ENCODE measurements at regions not wholly inside any gene's neighbourhood (a gene's known extent, or its start where the extent isn't known, plus 50 kb on each side); places are given as distances from the start of the nearest gene placed in this dataset.

DNA sequence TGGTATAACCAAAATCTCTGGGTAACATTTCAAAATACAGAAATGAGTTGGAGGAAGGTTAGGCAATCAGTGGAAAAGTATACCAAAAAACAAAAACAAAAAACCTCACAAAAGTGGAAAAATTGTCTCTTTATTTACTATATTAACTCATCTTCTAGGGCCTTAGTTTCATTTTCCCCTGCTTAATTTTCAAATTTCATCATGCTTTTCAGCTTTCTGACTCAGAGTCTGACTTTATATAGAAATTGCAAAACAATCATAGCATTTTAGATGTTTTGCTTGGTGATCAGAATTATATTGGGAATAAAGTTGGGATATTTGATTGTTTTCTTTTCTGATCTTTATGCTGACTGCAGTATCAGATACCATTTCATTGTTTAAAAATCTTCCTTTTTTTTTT, 257.0 kb upstream of the PRR16 start:
- CTCF ChIA-PET: no interaction called here
- intact Hi-C loops (cut with micrococcal nuclease; ENCODE audit: unreplicated experiment): no loop called here
- H3K9me3 ChIP-seq (ENCODE audit: low read depth, low read length, poor library complexity, severe bottlenecking): no peaks in the 10 kb centered on the region

DNA sequence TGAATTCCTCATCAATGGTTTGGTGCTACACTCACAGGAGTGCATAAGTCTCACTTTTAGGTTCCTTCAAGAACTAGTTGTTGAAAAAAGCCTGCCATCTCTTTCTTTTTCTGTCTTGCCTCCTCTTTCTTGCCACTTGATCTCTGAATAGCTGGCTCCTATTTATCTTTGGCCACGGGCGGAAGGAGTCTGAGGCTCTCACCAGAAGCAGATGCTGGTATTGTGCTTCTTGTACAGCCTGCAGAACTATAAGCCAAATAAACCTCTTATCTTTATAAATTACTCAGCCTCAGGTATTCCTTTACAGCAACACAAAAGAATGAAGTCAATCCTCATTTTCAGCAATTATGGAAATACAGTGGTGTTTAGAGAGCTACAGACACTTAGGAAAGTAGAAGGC, 247.1 kb upstream of the PRR16 start:
- intact Hi-C loops (cut with micrococcal nuclease; ENCODE audit: unreplicated experiment): no loop called here
- Histone ChIP-seq H3K27me3 (replicated peaks; ENCODE audit: insufficient read depth, low read depth, low read length, poor library complexity) (no peaks in the 10 kb centered on the region), H3K27ac (ENCODE audit: low read depth, low read length, poor library complexity, severe bottlenecking) (no peak overlapping the region), H3K9me3 (ENCODE audit: low read depth, low read length, poor library complexity, severe bottlenecking) (no peaks in the 10 kb centered on the region), H3K4me3 (ENCODE audit: low read depth, low read length, poor library complexity, severe bottlenecking) (no peak overlapping the region), H3K36me3 (ENCODE audit: insufficient read depth, low read length, poor library complexity, severe bottlenecking) (no peaks in the 10 kb centered on the region), H3K4me1 (ENCODE audit: insufficient read depth, low read length, poor library complexity, severe bottlenecking) (no peaks in the 10 kb centered on the region)
- no peak for TF ChIP-seq EZH2 (IDR thresholded peaks at IDR 0.05; ENCODE audit: borderline replicate concordance, low read depth, low read length, poor library complexity, severe bottlenecking)
- no peak for TF ChIP-seq CTCF (conservative IDR thresholded peaks at IDR 0.05; ENCODE audit: low read depth, low read length)
- POLR2A ChIA-PET (ENCODE audit: low non-redundant PET): no interaction called here
- DNase-seq (ENCODE audit: low spot score): no peak
- no TSS peak for BruUV-seq (replicated peaks)
- CTCF ChIA-PET: no interaction called here

More for the DNA sequence above, 257.0 kb upstream of the PRR16 start:
- POLR2A ChIA-PET (ENCODE audit: low non-redundant PET): no interaction called here
- Histone ChIP-seq H3K36me3 (ENCODE audit: insufficient read depth, low read length, poor library complexity, severe bottlenecking) (no peaks in the 10 kb centered on the region), H3K27ac (ENCODE audit: low read depth, low read length, poor library complexity, severe bottlenecking) (no peak overlapping the region), H3K27me3 (replicated peaks; ENCODE audit: insufficient read depth, low read depth, low read length, poor library complexity) (no peaks in the 10 kb centered on the region), H3K4me3 (ENCODE audit: low read depth, low read length, poor library complexity, severe bottlenecking) (no peak overlapping the region), H3K4me1 (ENCODE audit: insufficient read depth, low read length, poor library complexity, severe bottlenecking) (no peaks in the 10 kb centered on the region)
- no TSS peak for BruUV-seq (replicated peaks)
- TF ChIP-seq CTCF (conservative IDR thresholded peaks at IDR 0.05; ENCODE audit: low read depth, low read length) (no peak), EZH2 (IDR thresholded peaks at IDR 0.05; ENCODE audit: borderline replicate concordance, low read depth, low read length, poor library complexity, severe bottlenecking) (no peak)
- no peak for DNase-seq (ENCODE audit: low spot score)

DNA sequence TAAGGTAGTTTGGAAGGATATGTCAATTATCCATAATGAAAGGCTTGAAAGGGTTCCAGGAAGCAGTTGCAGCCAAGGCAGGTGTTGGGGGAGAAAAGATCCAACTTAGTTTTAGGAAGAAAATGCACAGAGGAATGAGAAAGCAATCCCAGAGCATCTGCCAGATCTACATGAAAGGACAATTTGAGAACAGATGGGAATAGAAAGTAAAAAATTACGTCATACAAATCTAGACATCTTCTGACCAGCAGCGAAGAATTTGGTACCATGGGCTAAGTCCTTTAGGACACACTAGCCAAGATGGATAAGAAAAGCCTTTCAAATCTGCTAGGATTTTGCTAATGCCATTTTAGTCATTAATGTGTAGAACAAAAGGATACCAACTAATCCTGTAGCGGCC, 244.1 kb upstream of the PRR16 start:
- H3K4me3 ChIP-seq (ENCODE audit: low read depth, low read length, poor library complexity, severe bottlenecking): no peak overlapping the region
- TF ChIP-seq CTCF (conservative IDR thresholded peaks at IDR 0.05; ENCODE audit: low read depth, low read length): no peak
- TF ChIP-seq EZH2 (IDR thresholded peaks at IDR 0.05; ENCODE audit: borderline replicate concordance, low read depth, low read length, poor library complexity, severe bottlenecking): no peak
- H3K27ac ChIP-seq (ENCODE audit: low read depth, low read length, poor library complexity, severe bottlenecking): no peak overlapping the region
- CTCF ChIA-PET: no interaction called here
- DNase-seq (ENCODE audit: low spot score): no peak
- intact Hi-C loops (cut with micrococcal nuclease; ENCODE audit: unreplicated experiment): no loop called here
- no TSS peak for BruUV-seq (replicated peaks)
- POLR2A ChIA-PET (ENCODE audit: low non-redundant PET): no interaction called here
- no peaks in the 10 kb centered on the region for H3K9me3 ChIP-seq (ENCODE audit: low read depth, low read length, poor library complexity, severe bottlenecking)
- H3K36me3 ChIP-seq (ENCODE audit: insufficient read depth, low read length, poor library complexity, severe bottlenecking): no peaks in the 10 kb centered on the region
- no peaks in the 10 kb centered on the region for H3K4me1 ChIP-seq (ENCODE audit: insufficient read depth, low read length, poor library complexity, severe bottlenecking)
- no peaks in the 10 kb centered on the region for H3K27me3 ChIP-seq (replicated peaks; ENCODE audit: insufficient read depth, low read depth, low read length, poor library complexity)
